HG03095 (cell line): ENCODE measurements at regions not wholly inside any gene's neighbourhood (a gene's known extent, or its start where the extent isn't known, plus 50 kb on each side); places are given as distances from the start of the nearest gene placed in this dataset.

Experiments used
- ATAC-seq: cut with Tn5 transposase; IDR thresholded peaks from one replicate; pipeline ENCODE4 v1.9.1; 2021; ENCODE audit warnings: moderate library complexity; ENCODE audit not compliant: unreplicated experiment

- no peak for ATAC-seq
These were observed 273.2 kb upstream of the KIRREL3 start for GRCh38 chr11:127273593-127274327.

GRCh38 chr11:127270851-127271250 lies 270.3 kb upstream of the KIRREL3 start:
- no peak for ATAC-seq

- no peak for ATAC-seq
These were observed 269.3 kb upstream of the KIRREL3 start for GRCh38 chr11:127269911-127270310.

- ATAC-seq = no peak
These were observed 268.4 kb upstream of the KIRREL3 start for GRCh38 chr11:127268932-127269331.

- ATAC-seq = no peak
These were observed 268.0 kb upstream of the KIRREL3 start for GRCh38 chr11:127268521-127268920.

- ATAC-seq = no peak
These were observed 258.5 kb upstream of the KIRREL3 start for GRCh38 chr11:127259102-127259501.

- ATAC-seq = no peak
These were observed 254.6 kb upstream of the KIRREL3 start for GRCh38 chr11:127255209-127255608.

- ATAC-seq = no peak
These were observed 251.8 kb upstream of the KIRREL3 start for GRCh38 chr11:127252321-127252720.

GRCh38 chr11:127249576-127249975 lies 249.0 kb upstream of the KIRREL3 start:
- no peak for ATAC-seq

- no peak for ATAC-seq
These were observed 247.9 kb upstream of the KIRREL3 start for GRCh38 chr11:127248476-127248875.

- ATAC-seq = no peak
These were observed 246.8 kb upstream of the KIRREL3 start for GRCh38 chr11:127247261-127247851.

GRCh38 chr11:127242676-127243075 lies 242.1 kb upstream of the KIRREL3 start:
- ATAC-seq = no peak

- no peak for ATAC-seq
These were observed 237.8 kb upstream of the KIRREL3 start for GRCh38 chr11:127238321-127238720.

- ATAC-seq = no peak
These were observed 236.2 kb upstream of the KIRREL3 start for GRCh38 chr11:127236776-127237175.

- no peak for ATAC-seq
These were observed 233.4 kb upstream of the KIRREL3 start for GRCh38 chr11:127233998-127234397.

GRCh38 chr11:127230392-127230791 lies 229.8 kb upstream of the KIRREL3 start:
- ATAC-seq = no peak

GRCh38 chr11:127226949-127227348 lies 226.4 kb upstream of the KIRREL3 start:
- ATAC-seq = no peak

- ATAC-seq = no peak
These were observed 225.8 kb upstream of the KIRREL3 start for GRCh38 chr11:127226380-127226779.

- no peak for ATAC-seq
These were observed 225.0 kb upstream of the KIRREL3 start for GRCh38 chr11:127225619-127226018.

GRCh38 chr11:127224276-127224675 lies 223.7 kb upstream of the KIRREL3 start:
- no peak for ATAC-seq

GRCh38 chr11:127223633-127224032 lies 223.1 kb upstream of the KIRREL3 start:
- ATAC-seq = no peak

GRCh38 chr11:127223026-127223425 lies 222.5 kb upstream of the KIRREL3 start:
- no peak for ATAC-seq

GRCh38 chr11:127219704-127220103 lies 219.1 kb upstream of the KIRREL3 start:
- ATAC-seq = no peak
